ENCODE measurements at regions not wholly inside any gene's neighbourhood (a gene's known extent, or its start where the extent isn't known, plus 50 kb on each side); places are given as distances from the start of the nearest gene placed in this dataset.

GRCh38 chr2:62382757-62383156 is 123.2 kb downstream of the TMEM17 start:
- no peak for TF ChIP-seq PREB (CRISPR knock-in tag; IDR thresholded peaks at IDR 0.05; ENCODE audit: borderline replicate concordance)
- TF ChIP-seq ZNF281 (CRISPR knock-in tag; IDR thresholded peaks at IDR 0.05): no peak
- TF ChIP-seq ZNF232 (CRISPR knock-in tag; IDR thresholded peaks at IDR 0.05): no peak

All from WTC11 (cell line).